Panc1 (cell line): ENCODE measurements at regions not wholly inside any gene's neighbourhood (a gene's known extent, or its start where the extent isn't known, plus 50 kb on each side); places are given as distances from the start of the nearest gene placed in this dataset.

Experiments used
- ATAC-seq: fragments of 200-7000 bp; cut with Tn5 transposase; 2 replicates; pipeline ENCODE4 v1.9.1; 2020; ENCODE audit warnings: mild to moderate bottlenecking, moderate library complexity
- BruUV-seq: library from RNA; stranded (reverse); fragments of 400-500 nt; replicated peaks from 2 replicates; lab custom pipeline; 2021; lab: Mats Ljungman, UMichigan
- CTCF ChIA-PET: fragments of 300-600 bp; sonication (Branson Sonifier 250); formaldehyde crosslinking; loops from one replicate; lab custom pipeline; 2022; ENCODE audit warnings: antibody characterized with exemption; lab: Charles Lee
- POLR2A ChIA-PET: fragments of 300-600 bp; sonication (Branson Sonifier 250); formaldehyde crosslinking; loops from one replicate; lab custom pipeline; 2022; ENCODE audit warnings: antibody characterized with exemption; lab: Charles Lee
- DNase-seq: peaks from one replicate; pipeline ENCODE4 v3.0.0-alpha.2; 2010; ENCODE audit warnings: low read depth, low spot score
- H3K27ac ChIP-seq: 2 replicates; pipeline ENCODE4 v1.5.1; 2011; ENCODE audit warnings: mild to moderate bottlenecking, low read length, inconsistent platforms
- H3K27me3 ChIP-seq: fragments of 200-500 bp; sonication (Bioruptor generic); 2 replicates; pipeline ENCODE4 v1.6.0; 2014; ENCODE audit warnings: low read length, inconsistent platforms; ENCODE audit not compliant: control insufficient read depth, insufficient read depth
- H3K36me3 ChIP-seq: fragments of 200-500 bp; sonication (Bioruptor generic); 2 replicates; pipeline ENCODE4 v1.5.1; 2014; ENCODE audit warnings: inconsistent platforms, mild to moderate bottlenecking, low read length, moderate library complexity; ENCODE audit not compliant: control insufficient read depth, insufficient read depth
- H3K4me1 ChIP-seq: 2 replicates; pipeline ENCODE4 v1.5.1; 2011; ENCODE audit warnings: inconsistent platforms, mild to moderate bottlenecking, low read length, moderate library complexity; ENCODE audit not compliant: control insufficient read depth, insufficient read depth
- H3K4me3 ChIP-seq, 2 experiments: 2 replicates each; pipeline ENCODE4 v1.5.1; 2011 to 2012; ENCODE audit warnings: low read depth in 2 of 2, low read length in 2 of 2, mild to moderate bottlenecking in 2 of 2, inconsistent platforms in 1 of 2, moderate library complexity in 1 of 2
- H3K9me3 ChIP-seq: fragments of 200-500 bp; sonication (Bioruptor generic); 2 replicates; pipeline ENCODE4 v1.5.1; 2014; ENCODE audit warnings: low read depth, mild to moderate bottlenecking, inconsistent platforms, low read length, moderate library complexity; ENCODE audit not compliant: control insufficient read depth, insufficient read depth
- CTCF ChIP-seq: fragments of 450-650 bp; IDR thresholded peaks from 2 replicates; pipeline ENCODE4 v1.5.1; 2017; ENCODE audit warnings: mild to moderate bottlenecking
- POLR2AphosphoS5 ChIP-seq: IDR thresholded peaks from 2 replicates; pipeline ENCODE4 v1.6.1; 2012; ENCODE audit warnings: mild to moderate bottlenecking, low read depth, low read length, moderate library complexity
- REST ChIP-seq, 2 experiments: IDR thresholded peaks; 2 replicates each; pipeline ENCODE4 v1.6.1; 2011 to 2012; ENCODE audit warnings: low read depth in 2 of 2, control low read depth in 1 of 2, low read length in 1 of 2, mild to moderate bottlenecking in 1 of 2, moderate library complexity in 1 of 2; ENCODE audit not compliant: insufficient read depth in 1 of 2
- SIN3A ChIP-seq: IDR thresholded peaks from 2 replicates; pipeline ENCODE4 v1.6.1; 2012; ENCODE audit warnings: low read depth, mild to moderate bottlenecking, low read length, moderate library complexity, borderline replicate concordance; ENCODE audit not compliant: insufficient read depth
- TCF7L2 ChIP-seq: IDR thresholded peaks from 2 replicates; pipeline ENCODE4 v1.6.1; 2011; ENCODE audit warnings: mild to moderate bottlenecking, low read depth, low read length, inconsistent platforms
- in situ Hi-C: cut with HindIII; loops from 2 replicates; pipeline ENCODE4 v1.10.0; 2016; ENCODE audit warnings: low sequenced_read_pairs, low pct_unique_long_range_greater_than_20kb
- intact Hi-C: fragments of 100-400 bp; cut with micrococcal nuclease; formaldehyde crosslinking; loops from one replicate; pipeline ENCODE4 v1.10.0; 2022; ENCODE audit not compliant: unreplicated experiment

GRCh38 chr20:58070664-58071196 is 157.7 kb downstream of the ANKRD60 start:
- ChIA-PET POLR2A (no interaction called here), CTCF (no interaction called here)
- DNase-seq (no peak), ATAC-seq (no peak)
- in situ Hi-C loops (no loop called here), intact Hi-C loops (no loop called here)
- no peaks in the 10 kb centered on the region for H3K4me1 ChIP-seq
- H3K27me3 ChIP-seq: no peaks in the 10 kb centered on the region
- BruUV-seq: no TSS peak
- no peak overlapping the region for H3K27ac ChIP-seq
- no peak overlapping the region for H3K4me3 ChIP-seq
- no peaks in the 10 kb centered on the region for H3K36me3 ChIP-seq
- no peaks in the 10 kb centered on the region for H3K9me3 ChIP-seq
- no peak for TF ChIP-seq TCF7L2
- TF ChIP-seq REST (IDR thresholded peaks at IDR 0.05; ENCODE audit: insufficient read depth in 1 of 2, low read depth in 2 of 2, low read length in 1 of 2): no peak
- no peak for TF ChIP-seq POLR2AphosphoS5
- TF ChIP-seq SIN3A: no peak

- Histone ChIP-seq H3K27me3 (no peaks in the 10 kb centered on the region), H3K36me3 (no peaks in the 10 kb centered on the region), H3K27ac (no peak overlapping the region), H3K4me3 (no peak overlapping the region), H3K4me1 (no peaks in the 10 kb centered on the region), H3K9me3 (no peaks in the 10 kb centered on the region)
- POLR2A ChIA-PET: no interaction called here
- intact Hi-C loops (no loop called here), in situ Hi-C loops (no loop called here)
- no peak for TF ChIP-seq TCF7L2
- no peak for TF ChIP-seq CTCF
- DNase-seq (no peak), ATAC-seq (no peak)
- CTCF ChIA-PET: no interaction called here
- no TSS peak for BruUV-seq
These were observed 158.4 kb downstream of the ANKRD60 start for GRCh38 chr20:58069796-58070663.

GRCh38 chr20:58069207-58069606 is 159.2 kb downstream of the ANKRD60 start:
- Histone ChIP-seq H3K36me3 (no peaks in the 10 kb centered on the region), H3K27me3 (no peaks in the 10 kb centered on the region), H3K4me3 (no peak overlapping the region), H3K27ac (no peak overlapping the region), H3K9me3 (no peaks in the 10 kb centered on the region), H3K4me1 (no peaks in the 10 kb centered on the region)
- TF ChIP-seq POLR2AphosphoS5: no peak
- TF ChIP-seq CTCF: no peak
- no peak for TF ChIP-seq TCF7L2
- no peak for TF ChIP-seq SIN3A
- no peak for TF ChIP-seq REST (IDR thresholded peaks at IDR 0.05; ENCODE audit: insufficient read depth in 1 of 2, low read depth in 2 of 2, low read length in 1 of 2)
- POLR2A ChIA-PET: no interaction called here
- intact Hi-C loops (no loop called here), in situ Hi-C loops (no loop called here)
- CTCF ChIA-PET: no interaction called here
- DNase-seq (no peak), ATAC-seq (no peak)
- no TSS peak for BruUV-seq
